DMS153 (cell line): ENCODE measurements at regions not wholly inside any gene's neighbourhood (a gene's known extent, or its start where the extent isn't known, plus 50 kb on each side); places are given as distances from the start of the nearest gene placed in this dataset.

Source experiments
- DNase-seq: peaks from one replicate; lab custom pipeline; 2025; lab: John Stamatoyannopoulos, UW

DNA sequence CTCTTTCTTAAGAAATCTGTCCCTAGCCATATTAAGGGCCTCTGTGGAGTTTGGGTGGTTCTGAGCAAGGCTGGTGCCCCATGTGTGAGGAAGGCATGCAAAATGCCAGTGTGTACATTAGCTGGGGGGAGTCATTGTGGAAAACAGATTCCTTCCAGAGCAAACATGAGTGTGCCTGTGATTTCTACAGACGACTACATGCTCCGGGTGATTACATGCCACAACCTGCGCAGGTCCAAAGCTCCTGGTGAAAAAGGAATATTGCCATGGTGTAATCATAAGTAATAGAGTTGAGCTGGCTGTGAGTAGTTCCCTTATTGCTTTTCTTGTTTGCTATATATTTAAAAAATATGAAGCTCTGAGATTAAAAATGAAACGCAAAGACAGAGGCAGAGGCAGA is 102.1 kb downstream of the ACER2 start:
- no peak for DNase-seq
